Esophagus mucosa (tissue), 1 donor: ENCODE measurements at regions not wholly inside any gene's neighbourhood (a gene's known extent, or its start where the extent isn't known, plus 50 kb on each side); places are given as distances from the start of the nearest gene placed in this dataset.

Source experiments
- ATAC-seq: fragments of 200-7000 bp; cut with Tn5 transposase; one replicate; pipeline ENCODE4 v1.9.1; 2020
- donor health status: DM: yes; HTN: yes; CAD: no.

- no peak for ATAC-seq
Observed at GRCh38 chr5:4319478-4320128, 724.0 kb downstream of the IRX1 start.

GRCh38 chr5:4330327-4330726 is 734.7 kb downstream of the IRX1 start:
- no peak for ATAC-seq

DNA sequence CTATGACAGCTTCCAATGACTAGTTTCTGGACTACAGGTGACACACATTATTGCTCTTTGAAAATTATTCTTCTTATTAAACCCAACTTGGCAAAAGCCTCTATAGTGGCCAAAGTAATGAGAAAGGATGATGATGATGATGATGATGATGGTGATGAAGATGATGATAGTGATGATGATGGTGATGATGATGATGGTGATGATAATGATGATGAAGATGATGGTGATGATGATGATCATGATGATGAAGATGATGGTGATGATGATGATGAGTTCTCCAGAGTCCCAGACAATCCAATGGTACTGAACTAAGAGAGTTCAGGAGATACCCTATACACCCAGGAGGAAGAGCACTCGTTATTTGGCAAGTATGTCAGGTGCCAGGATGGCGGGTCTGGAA is 739.4 kb downstream of the IRX1 start:
- no peak for ATAC-seq

- no peak for ATAC-seq
Observed at GRCh38 chr5:4337519-4337918, 741.9 kb downstream of the IRX1 start.

GRCh38 chr5:4339949-4340348 is 744.3 kb downstream of the IRX1 start:
- ATAC-seq = no peak

GRCh38 chr5:4345850-4346249 is 750.2 kb downstream of the IRX1 start:
- no peak for ATAC-seq

DNA sequence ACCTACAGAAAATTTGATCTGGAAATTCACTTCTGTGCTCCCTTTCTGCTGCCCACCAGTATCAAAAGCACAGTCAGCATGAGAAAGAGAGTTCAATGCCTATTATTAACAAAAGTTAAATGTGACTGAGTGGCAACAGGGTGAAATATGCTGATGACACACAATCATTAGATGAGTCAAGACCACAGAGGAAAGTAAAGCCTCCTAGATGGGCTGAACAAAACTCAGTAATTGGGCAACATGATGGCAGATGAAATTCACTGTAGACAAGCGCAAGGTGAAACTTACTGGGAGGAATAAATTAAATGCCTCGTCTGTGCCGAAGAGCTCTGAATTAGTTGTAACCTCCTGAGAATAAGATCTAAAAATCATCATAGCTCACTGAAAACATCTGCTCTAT is 752.8 kb downstream of the IRX1 start:
- no peak for ATAC-seq

- ATAC-seq = no peak
Observed at GRCh38 chr5:4348919-4349318, 753.3 kb downstream of the IRX1 start.

DNA sequence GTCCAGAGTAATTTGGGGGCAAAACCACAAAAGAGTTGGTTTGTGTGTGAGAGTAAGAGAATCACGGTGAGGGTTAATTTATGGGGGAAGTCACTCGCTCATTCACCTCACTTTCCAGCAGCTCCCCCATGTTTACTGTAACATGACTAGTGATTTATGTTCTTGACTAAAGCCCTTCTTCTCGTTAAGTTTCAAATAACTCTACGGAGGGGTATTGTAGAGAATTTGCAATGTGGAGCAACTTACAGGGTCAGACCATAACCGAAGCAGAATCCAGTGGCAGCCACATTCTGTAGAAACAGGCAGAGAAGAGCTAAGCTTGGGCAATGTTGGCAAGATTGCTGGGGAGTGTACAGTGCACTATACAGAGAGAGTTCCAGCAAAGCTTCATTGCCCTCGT is 760.6 kb downstream of the IRX1 start:
- no peak for ATAC-seq

- no peak for ATAC-seq
Observed at GRCh38 chr5:4359847-4360246, 764.2 kb downstream of the IRX1 start.

- ATAC-seq = no peak
Observed at GRCh38 chr5:4361753-4362152, 766.1 kb downstream of the IRX1 start.

DNA sequence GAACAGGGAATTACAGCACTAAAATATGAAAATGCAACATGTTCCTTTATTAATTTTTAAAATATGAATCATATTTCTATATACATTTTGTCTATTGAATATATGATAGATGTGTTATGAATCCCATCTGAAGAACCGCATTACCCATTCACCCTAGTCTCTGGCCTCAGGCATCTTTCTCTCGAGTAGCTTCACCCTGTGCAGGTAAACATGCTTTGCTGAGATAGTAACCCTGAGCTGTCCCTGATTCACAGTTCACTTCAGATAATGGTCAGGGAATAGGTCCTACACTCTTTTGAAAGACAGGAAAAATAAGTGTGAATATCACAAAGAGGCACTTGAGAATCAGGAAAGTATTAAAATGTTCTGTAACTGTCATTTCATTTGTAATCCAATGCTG is 766.8 kb downstream of the IRX1 start:
- ATAC-seq = no peak

- ATAC-seq = no peak
Observed at GRCh38 chr5:4363045-4363444, 767.4 kb downstream of the IRX1 start.

GRCh38 chr5:4366628-4367027 is 771.0 kb downstream of the IRX1 start:
- no peak for ATAC-seq

DNA sequence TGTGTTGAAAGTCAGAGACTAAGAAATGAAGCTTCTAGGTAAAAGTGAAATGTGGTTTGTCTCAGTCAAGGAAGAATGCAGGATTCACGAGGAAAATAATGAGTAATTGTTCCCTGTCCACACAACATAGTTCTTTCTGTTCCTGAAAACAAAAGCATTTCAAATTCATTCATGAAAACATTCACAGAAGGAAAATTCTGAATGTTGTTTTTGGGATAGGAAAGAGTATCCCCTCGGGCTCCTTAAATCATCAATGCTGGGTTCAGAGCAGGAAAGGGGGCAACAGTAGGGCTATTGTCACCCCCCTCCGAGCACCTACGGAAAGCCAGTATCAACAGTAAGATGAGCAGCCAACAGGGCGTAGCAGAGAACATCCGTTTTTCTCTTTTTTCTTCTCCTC is 769.9 kb upstream of the ADAMTS16 start:
- no peak for ATAC-seq

GRCh38 chr5:4372481-4372880 is 767.6 kb upstream of the ADAMTS16 start:
- no peak for ATAC-seq

DNA sequence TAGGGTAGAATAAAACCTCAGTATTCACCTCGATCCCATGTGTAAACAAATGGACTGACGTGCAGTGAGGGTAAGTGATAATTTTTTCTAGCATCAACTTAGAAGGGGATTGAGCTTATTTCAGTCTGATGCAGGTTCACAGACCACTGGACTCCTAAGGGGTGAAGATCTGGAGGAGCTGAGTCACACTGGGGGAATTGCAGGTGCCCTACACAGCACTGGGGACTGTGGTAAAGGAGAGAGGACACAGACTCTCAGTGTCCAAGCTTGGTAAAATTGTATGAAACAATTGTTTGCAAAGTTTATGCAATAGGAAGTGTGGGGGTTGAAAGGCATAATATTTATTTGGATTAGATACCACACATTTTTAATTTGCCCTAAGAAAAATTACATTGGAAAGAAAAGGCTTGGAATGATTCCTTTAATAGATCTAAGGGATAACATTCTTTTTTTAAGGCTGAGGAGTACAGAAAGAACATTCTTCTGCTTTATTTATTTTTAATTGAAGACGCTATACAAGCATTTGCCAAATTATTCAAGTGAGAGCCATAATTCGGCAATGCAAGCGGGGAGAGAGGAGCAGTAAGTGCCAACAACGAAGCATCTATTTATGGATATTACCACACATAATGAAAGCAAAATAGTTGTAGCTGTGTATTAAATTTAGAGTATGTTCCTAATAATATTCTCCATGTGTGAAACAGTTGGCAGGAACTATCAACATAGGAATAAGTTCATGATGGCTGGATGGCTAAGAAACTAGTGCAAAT is 766.9 kb upstream of the ADAMTS16 start:
- no peak for ATAC-seq

- no peak for ATAC-seq
Observed at GRCh38 chr5:4374866-4375265, 765.3 kb upstream of the ADAMTS16 start.

DNA sequence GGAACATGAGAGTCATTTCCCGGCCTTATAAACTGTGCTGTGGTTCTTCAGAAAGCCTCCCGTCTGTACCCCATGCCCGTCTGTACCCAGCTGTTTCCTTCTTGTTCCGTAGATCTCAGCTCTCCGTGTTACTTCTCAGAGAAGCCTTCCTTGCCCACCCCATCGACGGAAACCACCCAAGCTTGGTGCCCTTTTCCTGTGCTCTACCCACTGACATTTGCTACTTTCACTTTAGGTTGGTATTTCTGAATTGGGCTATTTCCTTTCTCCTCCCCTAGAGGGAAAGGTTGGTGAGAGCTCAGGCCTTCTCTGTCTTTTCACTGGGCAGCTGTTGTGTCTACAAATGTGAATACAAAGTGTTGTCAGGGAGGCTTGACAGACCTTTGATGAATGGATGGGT is 764.5 kb upstream of the ADAMTS16 start:
- ATAC-seq = no peak

GRCh38 chr5:4383102-4383501 is 757.0 kb upstream of the ADAMTS16 start:
- ATAC-seq = no peak

- ATAC-seq = no peak
Observed at GRCh38 chr5:4383518-4384198, 756.5 kb upstream of the ADAMTS16 start.

- no peak for ATAC-seq
Observed at GRCh38 chr5:4384649-4385048, 755.5 kb upstream of the ADAMTS16 start.

- no peak for ATAC-seq
Observed at GRCh38 chr5:4386152-4386551, 754.0 kb upstream of the ADAMTS16 start.

GRCh38 chr5:4387290-4387689 is 752.8 kb upstream of the ADAMTS16 start:
- no peak for ATAC-seq
